Skeletal muscle satellite cell (primary cell): ENCODE measurements at regions not wholly inside any gene's neighbourhood (a gene's known extent, or its start where the extent isn't known, plus 50 kb on each side); places are given as distances from the start of the nearest gene placed in this dataset.

Experiments used
- H3K27me3 ChIP-seq: 2 replicates; pipeline ENCODE4 v1.7.0; 2013; ENCODE audit warnings: low read length; ENCODE audit not compliant: control insufficient read depth, insufficient read depth
- H3K36me3 ChIP-seq: 2 replicates; pipeline ENCODE4 v1.7.0; 2013; ENCODE audit warnings: mild to moderate bottlenecking, control low read depth, low read length; ENCODE audit not compliant: insufficient read depth
- H3K4me1 ChIP-seq: 2 replicates; pipeline ENCODE4 v1.7.0; 2013; ENCODE audit warnings: low read length; ENCODE audit not compliant: control insufficient read depth, insufficient read depth
- H3K4me2 ChIP-seq: 2 replicates; pipeline ENCODE4 v1.7.0; 2013; ENCODE audit warnings: mild to moderate bottlenecking, low read length
- H3K4me3 ChIP-seq: 2 replicates; pipeline ENCODE4 v1.7.0; 2013; ENCODE audit warnings: low read length
- H3K9ac ChIP-seq: 2 replicates; pipeline ENCODE4 v1.7.0; 2013; ENCODE audit warnings: mild to moderate bottlenecking, low read depth, low read length, moderate library complexity
- H3K9me3 ChIP-seq: replicated peaks from 2 replicates; pipeline ENCODE4 v1.7.0; 2013; ENCODE audit warnings: mild to moderate bottlenecking, control low read depth, low read length

- H3K9me3 ChIP-seq, result no peaks in the 10 kb centered on the region
- H3K27me3 ChIP-seq, result no peaks in the 10 kb centered on the region
- H3K4me1 ChIP-seq, result peaks cover 4% of the 10 kb centered on the region
- H3K4me3 ChIP-seq, result no peak overlapping the region
- H3K4me2 ChIP-seq, result no peak overlapping the region
- H3K36me3 ChIP-seq, result no peaks in the 10 kb centered on the region
- no peak overlapping the region for H3K9ac ChIP-seq
These were observed 718.1 kb upstream of the SOX9 start for GRCh38 chr17:71402661-71403141.

- Histone ChIP-seq H3K9me3 (no peaks in the 10 kb centered on the region), H3K4me2 (no peak overlapping the region), H3K27me3 (no peaks in the 10 kb centered on the region), H3K9ac (no peak overlapping the region), H3K4me3 (no peak overlapping the region), H3K36me3 (no peaks in the 10 kb centered on the region), H3K4me1 (peaks cover 14% of the 10 kb centered on the region)
These were observed 715.7 kb upstream of the SOX9 start for GRCh38 chr17:71405101-71405500.

- Histone ChIP-seq H3K9me3 (no peaks in the 10 kb centered on the region), H3K9ac (no peak overlapping the region), H3K27me3 (no peaks in the 10 kb centered on the region), H3K4me2 (no peak overlapping the region), H3K4me3 (no peak overlapping the region), H3K36me3 (no peaks in the 10 kb centered on the region), H3K4me1 (peaks cover 25% of the 10 kb centered on the region)
These were observed 712.8 kb upstream of the SOX9 start for GRCh38 chr17:71407981-71408380.

- Histone ChIP-seq H3K36me3 (no peaks in the 10 kb centered on the region), H3K4me1 (peaks cover 33% of the 10 kb centered on the region), H3K27me3 (no peaks in the 10 kb centered on the region), H3K4me2 (no peak overlapping the region), H3K9ac (peak overlapping the region; percentile 2), H3K4me3 (no peak overlapping the region), H3K9me3 (no peaks in the 10 kb centered on the region)
These were observed 711.7 kb upstream of the SOX9 start for GRCh38 chr17:71409137-71409536.

GRCh38 chr17:71409712-71410111, 711.1 kb upstream of the SOX9 start:
- no peaks in the 10 kb centered on the region for H3K36me3 ChIP-seq
- peak overlapping the region; percentile 2 for H3K9ac ChIP-seq
- H3K9me3 ChIP-seq, result no peaks in the 10 kb centered on the region
- no peaks in the 10 kb centered on the region for H3K27me3 ChIP-seq
- H3K4me2 ChIP-seq, result no peak overlapping the region
- no peak overlapping the region for H3K4me3 ChIP-seq
- peaks cover 33% of the 10 kb centered on the region for H3K4me1 ChIP-seq

- peaks cover 33% of the 10 kb centered on the region for H3K4me1 ChIP-seq
- H3K27me3 ChIP-seq, result no peaks in the 10 kb centered on the region
- H3K9me3 ChIP-seq, result no peaks in the 10 kb centered on the region
- H3K36me3 ChIP-seq, result no peaks in the 10 kb centered on the region
- H3K4me3 ChIP-seq, result peak overlapping the region; percentile 7
- peak overlapping the region; percentile 27 for H3K4me2 ChIP-seq
- H3K9ac ChIP-seq, result peak overlapping the region; percentile 54
These were observed 708.0 kb upstream of the SOX9 start for GRCh38 chr17:71412803-71413202.

GRCh38 chr17:71413935-71414334, 706.9 kb upstream of the SOX9 start:
- Histone ChIP-seq H3K9me3 (no peaks in the 10 kb centered on the region), H3K4me1 (peaks cover 33% of the 10 kb centered on the region), H3K36me3 (no peaks in the 10 kb centered on the region), H3K4me3 (no peak overlapping the region), H3K4me2 (no peak overlapping the region), H3K27me3 (no peaks in the 10 kb centered on the region), H3K9ac (no peak overlapping the region)

- no peaks in the 10 kb centered on the region for H3K36me3 ChIP-seq
- no peak overlapping the region for H3K9ac ChIP-seq
- no peak overlapping the region for H3K4me3 ChIP-seq
- H3K27me3 ChIP-seq, result no peaks in the 10 kb centered on the region
- peaks cover 14% of the 10 kb centered on the region for H3K4me1 ChIP-seq
- no peaks in the 10 kb centered on the region for H3K9me3 ChIP-seq
- H3K4me2 ChIP-seq, result no peak overlapping the region
These were observed 703.7 kb upstream of the SOX9 start for GRCh38 chr17:71417142-71417541.

- H3K9me3 ChIP-seq, result no peaks in the 10 kb centered on the region
- H3K4me2 ChIP-seq, result no peak overlapping the region
- H3K9ac ChIP-seq, result no peak overlapping the region
- H3K4me1 ChIP-seq, result peaks cover 9% of the 10 kb centered on the region
- H3K4me3 ChIP-seq, result no peak overlapping the region
- H3K27me3 ChIP-seq, result no peaks in the 10 kb centered on the region
- H3K36me3 ChIP-seq, result no peaks in the 10 kb centered on the region
These were observed 697.9 kb upstream of the SOX9 start for GRCh38 chr17:71422968-71423367.

GRCh38 chr17:71423871-71424546, 696.8 kb upstream of the SOX9 start:
- Histone ChIP-seq H3K4me1 (peaks cover 9% of the 10 kb centered on the region), H3K4me3 (no peak overlapping the region), H3K4me2 (no peak overlapping the region), H3K27me3 (no peaks in the 10 kb centered on the region), H3K9ac (no peak overlapping the region), H3K9me3 (no peaks in the 10 kb centered on the region), H3K36me3 (no peaks in the 10 kb centered on the region)

- H3K36me3 ChIP-seq, result no peaks in the 10 kb centered on the region
- H3K4me2 ChIP-seq, result no peak overlapping the region
- peaks cover 18% of the 10 kb centered on the region for H3K4me1 ChIP-seq
- no peaks in the 10 kb centered on the region for H3K9me3 ChIP-seq
- no peaks in the 10 kb centered on the region for H3K27me3 ChIP-seq
- H3K9ac ChIP-seq, result no peak overlapping the region
- H3K4me3 ChIP-seq, result no peak overlapping the region
These were observed 693.0 kb upstream of the SOX9 start for GRCh38 chr17:71427801-71428200.

- Histone ChIP-seq H3K4me2 (no peak overlapping the region), H3K4me1 (peaks cover 17% of the 10 kb centered on the region), H3K4me3 (no peak overlapping the region), H3K27me3 (no peaks in the 10 kb centered on the region), H3K9me3 (no peaks in the 10 kb centered on the region), H3K36me3 (no peaks in the 10 kb centered on the region), H3K9ac (no peak overlapping the region)
These were observed 691.9 kb upstream of the SOX9 start for GRCh38 chr17:71428897-71429296.
